ENCODE measurements at regions not wholly inside any gene's neighbourhood (a gene's known extent, or its start where the extent isn't known, plus 50 kb on each side); places are given as distances from the start of the nearest gene placed in this dataset.
"Not testable (repeated sequence)": the region's sequence is repeated elsewhere in the genome, so short reads cannot be mapped to it uniquely, and the experiment has no call there.

DNA sequence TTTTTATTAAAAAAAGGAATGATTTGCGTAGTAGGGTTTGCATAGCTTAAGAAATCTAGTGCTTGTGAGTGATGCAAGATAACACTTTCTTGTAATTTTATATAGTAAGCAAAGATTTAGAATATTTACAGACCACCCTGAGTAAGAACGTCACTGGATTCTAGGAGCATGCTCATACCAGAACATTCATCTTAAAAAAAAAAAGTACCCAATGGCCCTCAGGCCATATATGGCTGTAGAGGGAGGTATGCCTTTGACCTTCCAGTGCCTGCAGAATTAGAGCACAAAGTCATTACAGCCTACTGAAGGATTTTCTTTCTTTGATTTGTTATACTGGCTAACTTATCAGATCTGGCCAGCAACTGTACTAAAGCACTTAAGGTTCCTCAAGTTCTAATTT, 236.3 kb upstream of the GYPA start:
- no peak for FAIRE-seq

DNA sequence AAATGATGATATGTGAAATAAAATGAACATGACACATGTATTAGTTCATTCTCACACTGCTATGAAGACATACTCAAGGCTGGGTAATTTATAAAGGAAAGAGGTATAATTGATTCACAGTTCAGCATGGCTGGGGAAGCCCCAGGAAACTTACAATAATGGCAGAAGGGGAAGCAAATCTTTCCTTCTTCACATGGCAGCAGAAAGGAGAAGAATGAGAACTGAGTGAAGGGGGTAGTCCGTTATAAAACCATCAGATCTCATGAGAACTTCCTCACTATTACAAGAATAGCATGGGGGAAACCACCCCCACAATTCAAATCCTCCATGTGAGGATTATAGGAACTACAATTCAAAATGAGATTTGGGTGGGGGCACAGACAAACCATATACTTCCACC, 243.9 kb upstream of the GYPA start:
- no peak for FAIRE-seq

DNA sequence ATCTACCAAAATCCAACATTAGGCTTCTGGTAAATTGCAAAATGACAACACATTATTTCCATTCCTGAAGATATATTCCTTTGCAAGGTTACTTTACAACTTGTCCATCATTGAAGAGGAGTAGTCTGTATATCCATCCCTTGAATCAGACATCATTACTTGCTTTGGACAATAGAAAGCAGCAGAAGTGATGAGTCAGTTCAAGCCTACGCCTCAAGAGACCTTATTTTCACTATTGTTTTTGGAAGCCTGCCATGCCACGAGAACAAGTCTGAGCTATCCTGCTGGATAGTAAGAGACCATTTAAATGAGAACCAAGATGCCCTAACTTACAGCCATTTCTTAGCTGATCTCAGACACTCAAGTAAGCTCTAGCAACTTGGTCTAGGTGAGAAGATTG, 246.0 kb upstream of the HHIP start:
- FAIRE-seq = no peak

DNA sequence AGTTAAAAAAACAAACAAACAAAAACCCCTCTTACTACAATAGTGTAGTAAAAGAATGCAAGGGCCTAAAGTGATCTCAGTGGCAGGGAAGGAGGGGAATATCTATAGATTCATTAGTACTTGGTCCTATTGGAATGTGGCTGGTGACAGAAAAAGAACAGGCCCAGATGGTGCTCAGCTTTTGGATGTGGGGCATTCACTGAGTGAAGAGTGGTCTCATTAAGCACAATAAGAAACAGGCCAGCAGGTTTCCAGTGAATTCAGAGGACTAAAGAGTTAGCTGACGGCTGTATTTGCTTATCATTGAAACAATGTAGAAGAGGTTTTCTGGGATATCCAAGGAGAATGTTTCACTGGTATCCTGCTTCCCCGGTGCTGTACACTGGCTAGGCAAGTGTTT, 243.8 kb upstream of the HHIP start:
- FAIRE-seq = no peak

DNA sequence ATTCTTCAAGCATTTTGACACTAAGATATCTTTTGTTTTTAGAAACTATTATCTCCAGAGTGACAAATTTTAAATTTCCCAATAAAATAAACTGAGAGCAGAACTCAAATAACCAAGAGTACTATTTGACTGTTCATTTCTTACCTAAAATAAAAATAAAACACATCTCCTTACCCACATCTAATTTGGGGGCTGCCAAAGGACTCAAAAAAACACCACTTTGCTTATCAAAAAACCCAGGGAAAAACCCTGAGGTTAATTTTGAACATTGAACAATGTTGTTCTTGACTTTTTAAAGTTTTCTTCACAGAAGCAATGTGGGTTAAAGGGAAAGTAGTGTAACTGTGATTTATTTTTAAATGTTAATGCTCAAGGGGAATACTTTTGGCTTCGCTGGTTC, 243.0 kb upstream of the HHIP start:
- FAIRE-seq = no peak

DNA sequence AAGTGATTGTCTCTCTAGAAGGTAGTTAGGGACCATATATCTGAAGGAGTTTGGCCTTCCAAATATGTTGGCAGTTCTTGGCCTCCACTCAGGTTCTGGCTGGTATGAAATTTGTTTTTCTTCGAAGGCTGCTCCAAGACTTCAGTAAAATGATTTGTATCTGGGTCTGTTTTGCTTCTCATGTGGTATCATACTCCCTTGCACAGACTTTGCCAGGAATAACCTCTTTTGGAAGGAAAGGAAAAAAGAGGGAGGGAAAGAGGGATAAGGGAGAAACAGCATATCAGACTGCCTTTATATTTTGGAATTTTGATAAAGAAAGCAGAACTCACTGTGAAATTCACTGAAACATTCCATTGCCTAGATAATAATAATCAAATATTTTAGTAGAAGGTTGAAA, 242.1 kb upstream of the HHIP start:
- no peak for FAIRE-seq

DNA sequence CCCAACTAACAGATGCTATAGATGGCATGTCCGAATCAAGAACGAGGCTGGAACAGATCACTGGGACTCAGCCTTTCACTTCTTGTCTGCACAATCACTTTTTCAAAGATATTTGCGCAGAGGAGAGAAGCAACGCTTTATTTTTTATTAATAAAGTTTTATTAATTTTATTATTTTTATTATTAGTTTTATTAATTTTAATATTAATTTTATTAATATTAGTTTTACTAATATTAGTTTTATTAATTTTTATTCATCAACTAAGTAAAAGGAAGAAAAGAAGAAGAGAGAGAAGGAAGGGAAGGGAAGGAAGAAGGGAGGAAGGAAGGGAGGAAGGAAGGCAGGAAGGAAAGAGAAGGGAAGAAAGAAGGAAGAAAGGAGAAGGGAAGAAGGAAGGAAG, 236.4 kb upstream of the HHIP start:
- FAIRE-seq = no peak

DNA sequence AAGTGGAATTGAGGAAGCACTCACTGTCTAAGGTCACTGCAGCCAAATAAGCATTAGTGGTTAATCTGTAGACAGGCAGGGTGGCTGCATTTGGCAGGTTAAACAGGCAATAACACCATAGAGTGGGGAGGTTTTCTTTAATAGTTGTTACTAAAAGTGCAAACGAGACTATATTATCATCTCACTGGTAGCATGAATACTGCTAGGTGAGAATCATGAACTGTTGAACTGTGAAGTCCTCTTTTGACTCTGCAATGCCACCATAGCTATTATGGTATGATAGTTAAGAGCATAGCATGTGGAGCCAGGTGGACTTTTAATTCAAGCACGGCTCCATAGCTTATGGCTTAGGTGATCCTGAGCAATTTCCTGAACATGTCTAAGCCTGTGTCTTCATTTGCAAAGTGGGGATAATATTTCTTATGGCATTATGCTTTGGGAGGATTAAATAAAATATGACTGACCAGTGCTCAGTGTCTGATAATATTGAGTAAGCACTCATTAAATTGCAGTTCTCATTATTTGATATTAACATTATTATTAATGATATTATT, 235.6 kb upstream of the HHIP start:
- no peak for FAIRE-seq

DNA sequence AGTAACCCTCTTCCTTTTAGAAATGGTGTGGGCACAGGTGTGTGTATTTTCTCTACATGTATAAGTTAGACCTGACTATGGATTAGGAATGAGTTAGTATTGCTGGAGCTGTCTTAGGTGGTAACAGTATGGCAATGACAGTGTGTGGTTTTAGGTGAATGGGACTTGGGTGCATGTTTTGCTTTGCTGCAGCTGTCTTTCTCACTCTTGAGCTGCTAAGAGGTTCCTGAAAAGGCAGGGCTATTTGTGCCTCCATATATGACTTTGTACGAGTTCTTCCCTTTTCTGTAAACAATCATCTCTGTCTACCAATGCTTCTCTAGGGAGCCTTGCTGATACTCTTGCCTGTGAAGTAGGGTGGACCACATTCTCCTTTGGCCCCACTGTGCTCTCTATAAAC, 234.8 kb upstream of the HHIP start:
- FAIRE-seq = no peak

DNA sequence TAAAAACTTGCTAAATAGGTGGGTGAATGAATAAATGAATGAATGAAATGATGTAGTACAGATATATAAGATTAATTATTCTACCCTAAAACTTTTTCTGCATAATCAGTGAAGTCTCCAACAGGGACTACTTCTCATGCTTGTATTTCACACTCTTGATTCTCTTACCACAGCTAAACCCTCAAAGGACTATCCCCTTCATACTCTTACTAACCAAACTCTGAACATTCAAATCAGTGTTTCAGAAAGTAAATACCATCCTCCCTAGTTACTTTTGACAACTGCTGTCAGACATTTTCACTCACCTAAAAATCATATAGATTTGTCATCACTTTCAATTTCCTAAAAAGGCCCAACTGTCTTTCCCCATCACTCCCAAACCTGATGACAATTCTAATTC, 234.3 kb upstream of the HHIP start:
- FAIRE-seq = no peak

DNA sequence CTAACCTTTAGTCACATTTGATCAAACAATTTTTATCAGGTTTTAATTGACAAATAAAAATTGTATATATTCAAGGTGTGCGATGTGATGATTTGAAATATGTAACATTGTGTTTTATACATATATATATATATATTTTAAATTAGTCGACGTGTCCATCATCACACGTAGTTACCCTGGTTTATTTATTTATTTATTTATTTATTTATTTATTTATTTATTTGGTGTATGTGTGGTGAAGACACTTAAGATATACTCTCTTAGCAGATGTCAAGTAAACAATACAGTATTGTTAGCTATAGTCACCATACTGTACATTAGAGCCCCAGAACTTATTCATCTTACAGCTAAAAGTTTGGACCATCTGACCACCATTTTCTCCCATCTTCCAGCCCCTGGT, 224.9 kb upstream of the HHIP start:
- peak; percentile 11 for FAIRE-seq

DNA sequence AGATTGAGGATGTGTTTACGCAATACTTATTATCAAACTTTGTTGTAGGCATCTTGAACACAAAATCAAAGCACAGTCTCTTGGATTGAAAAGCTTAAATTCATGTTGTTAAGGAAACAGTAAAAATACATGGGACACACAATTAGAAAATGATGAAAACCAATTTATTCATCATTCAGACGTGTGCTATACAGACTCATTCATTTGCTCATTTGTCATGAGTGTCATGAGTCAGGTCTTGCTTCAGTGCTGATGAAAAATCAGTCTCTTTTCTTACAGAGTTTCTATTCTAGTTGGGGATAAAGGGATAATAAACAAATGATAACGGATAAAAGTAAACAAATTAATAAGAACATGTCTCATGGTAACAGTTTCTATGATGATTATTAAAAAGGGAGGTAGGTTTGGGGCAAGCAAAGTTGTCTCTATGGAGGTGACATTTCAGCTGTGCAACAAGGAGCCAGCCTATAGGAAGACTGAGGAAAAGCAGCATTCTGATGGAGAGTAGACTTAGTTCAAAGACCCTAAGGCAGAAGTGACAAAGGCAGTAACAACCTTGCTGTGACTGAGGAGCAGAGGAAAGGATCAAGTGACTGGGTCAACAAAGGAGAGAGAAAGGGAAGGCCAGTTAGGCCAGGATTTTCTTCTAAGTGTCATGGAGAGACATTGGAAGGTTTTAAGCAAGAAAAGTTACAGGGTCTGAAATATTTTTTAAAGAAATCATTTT, 224.0 kb upstream of the HHIP start:
- no peak for FAIRE-seq

DNA sequence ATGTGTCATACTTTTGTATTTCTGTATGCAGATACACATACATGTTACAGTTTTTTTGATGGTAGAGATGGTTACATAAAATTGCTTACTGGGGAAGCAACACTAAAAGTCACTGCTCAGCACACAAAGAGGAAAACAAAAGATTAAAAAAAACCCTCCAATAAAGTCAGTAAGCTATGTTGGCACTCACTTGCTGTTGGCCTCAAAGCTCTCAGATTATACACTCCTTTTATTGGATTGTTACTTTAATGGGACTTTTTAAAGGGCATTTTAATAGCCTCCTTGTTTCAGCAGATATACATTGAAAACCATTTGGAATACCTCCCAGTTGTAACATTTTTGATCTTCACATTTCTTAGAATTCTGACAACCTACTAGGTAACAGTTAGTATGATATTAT, 222.0 kb upstream of the HHIP start:
- FAIRE-seq = no peak

DNA sequence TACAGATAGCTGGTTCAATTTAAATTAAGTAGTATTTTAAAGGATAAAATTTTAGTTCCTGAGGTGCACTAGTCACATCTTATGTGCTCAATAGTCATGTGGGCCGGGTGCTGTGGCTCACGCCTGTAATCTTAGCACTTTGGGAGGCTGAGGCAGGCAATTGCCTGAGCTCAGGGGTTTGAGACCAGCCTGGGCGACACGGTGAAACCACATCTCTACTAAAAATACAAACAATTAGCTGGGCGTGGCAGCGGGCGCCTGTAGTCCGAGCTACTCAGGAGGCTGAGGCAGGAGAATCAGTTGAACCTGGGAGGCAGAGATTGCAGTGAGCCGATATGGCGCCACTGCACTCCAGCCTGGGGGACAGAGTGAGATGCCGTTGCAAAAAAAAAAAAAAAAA, 219.9 kb upstream of the HHIP start:
- FAIRE-seq = not testable (repeated sequence)

DNA sequence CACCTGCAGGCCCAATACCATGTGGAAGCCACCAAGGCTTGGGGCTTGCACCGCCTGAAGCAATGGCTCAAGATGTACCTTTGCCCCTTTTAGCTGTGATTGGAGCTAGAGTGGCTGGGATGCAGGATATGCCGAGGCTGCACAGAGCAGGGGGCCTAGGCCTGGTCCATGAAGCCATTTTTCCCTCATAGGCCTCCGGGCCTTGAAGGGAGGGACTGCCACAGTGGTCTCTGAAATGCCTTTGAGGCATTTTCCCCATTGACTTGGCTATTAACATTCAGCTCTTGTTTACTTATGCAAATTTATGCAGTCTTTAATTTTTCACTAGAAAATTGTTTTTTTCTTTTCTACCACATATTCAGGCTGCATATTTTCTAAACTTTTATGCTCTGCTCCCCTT, 203.2 kb upstream of the HHIP start:
- FAIRE-seq = no peak

DNA sequence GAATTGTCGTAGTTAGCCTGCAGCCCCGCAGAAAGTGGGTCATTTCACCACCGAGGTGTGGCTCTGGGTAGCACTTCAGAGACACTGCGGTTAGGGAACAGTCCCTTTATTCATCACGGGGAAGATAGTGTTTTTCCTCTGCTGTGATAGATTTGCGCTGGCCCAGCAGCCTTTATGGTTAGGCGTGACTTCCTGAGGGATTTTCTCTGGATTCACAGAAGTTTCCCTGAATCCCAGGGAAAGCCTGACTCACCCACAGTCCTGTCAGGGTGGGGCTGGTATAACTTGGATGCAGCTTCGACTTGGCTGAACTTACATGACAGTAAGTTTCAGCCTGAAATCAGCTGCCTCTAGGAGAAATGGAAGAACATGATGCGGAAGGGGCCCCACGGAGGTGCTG, 196.3 kb upstream of the HHIP start:
- FAIRE-seq = no peak

DNA sequence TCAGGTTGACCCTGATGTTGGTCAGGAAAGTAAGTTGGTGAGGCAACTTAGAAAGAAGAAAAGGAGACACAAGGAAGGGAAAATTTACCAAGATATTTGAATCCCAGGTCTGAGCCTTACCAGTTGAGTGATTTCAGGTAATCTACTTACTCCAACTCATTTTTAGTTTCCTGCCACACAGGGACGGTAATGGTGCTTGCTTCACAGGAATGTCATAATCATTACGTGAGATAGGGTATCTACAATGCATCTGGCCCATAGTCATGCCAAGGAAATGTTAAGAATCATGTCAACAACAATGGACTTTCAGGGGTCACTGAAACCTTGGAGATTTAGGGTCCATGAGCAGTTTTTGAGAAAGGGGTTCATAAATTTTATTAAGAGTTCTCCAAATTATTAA, 195.4 kb upstream of the HHIP start:
- FAIRE-seq = no peak

DNA sequence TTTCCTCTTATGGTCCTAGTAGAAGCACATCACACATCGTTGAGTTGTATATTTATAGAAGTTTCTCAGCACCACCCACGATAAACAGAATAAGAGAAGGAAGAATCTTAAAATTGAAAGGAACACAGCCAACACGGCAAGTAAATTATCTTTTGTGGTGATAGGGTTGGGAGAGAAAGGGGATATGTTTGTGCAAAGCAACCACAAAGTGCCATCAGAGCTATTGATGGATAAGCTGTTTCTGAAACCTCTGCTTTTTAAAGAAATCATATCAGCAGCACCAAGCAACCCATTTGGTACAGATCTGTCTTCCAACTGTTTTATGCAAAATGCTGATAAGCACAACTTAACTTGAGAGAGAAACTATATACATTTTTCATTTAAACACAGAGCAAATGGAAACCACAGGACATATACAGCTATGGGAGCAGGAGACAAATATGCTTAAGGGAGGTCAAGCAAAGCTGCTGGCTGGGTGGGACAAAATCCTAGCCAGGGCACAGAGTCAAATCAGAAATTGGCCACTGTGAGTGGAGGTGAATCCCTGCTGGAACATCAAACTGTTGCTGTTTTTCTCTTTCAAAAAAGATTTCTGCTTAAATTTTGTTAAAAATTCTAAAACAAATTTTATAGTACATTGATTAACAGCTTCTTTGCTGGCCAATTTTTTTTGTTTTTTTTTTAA, 194.0 kb upstream of the HHIP start:
- FAIRE-seq = no peak

DNA sequence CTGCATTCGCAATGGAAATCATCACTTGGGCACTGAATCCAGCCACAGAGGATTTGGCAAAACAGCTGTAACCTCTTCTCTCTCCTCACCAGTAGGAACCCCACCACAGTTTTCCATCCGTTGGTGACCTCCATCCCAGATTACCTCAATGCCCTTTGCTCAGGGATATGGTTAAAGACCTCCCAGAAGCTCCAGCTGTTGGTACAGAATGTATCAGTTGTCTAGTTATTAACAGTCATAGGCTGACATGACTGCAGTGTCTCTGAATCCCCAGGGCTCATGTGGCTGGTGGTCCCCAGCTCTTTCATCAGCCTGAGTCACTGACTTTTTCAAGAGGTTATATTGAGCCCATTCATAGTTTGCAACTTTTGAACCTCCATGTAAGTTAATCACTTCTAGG, 189.8 kb upstream of the HHIP start:
- no peak for FAIRE-seq

DNA sequence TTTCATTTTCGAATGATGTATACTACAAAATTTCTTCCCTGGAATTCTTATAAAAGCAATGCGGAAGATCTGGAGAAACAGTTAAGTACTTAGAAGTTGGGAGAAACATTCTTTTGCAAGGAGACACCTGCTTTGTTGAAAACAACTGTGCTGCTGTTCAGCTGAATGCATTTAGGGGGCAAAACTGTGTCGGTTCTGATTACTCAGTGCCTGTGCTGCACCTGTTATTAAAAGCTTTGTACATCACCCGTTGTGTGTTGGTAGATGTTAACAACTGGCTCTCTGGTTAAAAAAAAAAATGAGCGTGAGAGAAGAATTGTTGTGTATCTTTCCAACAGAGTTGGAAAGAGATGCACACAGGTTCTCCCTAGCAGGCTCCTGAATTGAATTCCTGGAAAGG, 184.1 kb upstream of the HHIP start:
- FAIRE-seq = no peak

DNA sequence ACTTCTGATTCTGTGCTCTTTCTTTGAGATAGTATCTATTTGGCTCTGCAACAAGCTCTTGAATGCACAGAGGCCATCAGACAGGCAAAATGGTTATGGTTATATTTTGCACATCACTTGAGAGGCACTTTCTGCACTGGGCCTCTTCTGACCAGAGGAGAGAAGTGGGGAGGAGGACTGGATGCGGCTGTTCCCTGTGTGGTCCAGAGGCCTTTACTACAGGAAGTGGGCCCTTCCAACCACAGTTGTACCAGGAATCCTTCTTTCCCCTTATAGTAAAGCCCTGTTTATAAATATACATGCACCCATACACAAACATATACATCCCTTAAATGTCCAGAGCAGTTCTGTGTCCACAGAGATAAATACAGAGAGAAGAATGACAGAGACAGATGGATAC, 182.7 kb upstream of the HHIP start:
- no peak for FAIRE-seq

DNA sequence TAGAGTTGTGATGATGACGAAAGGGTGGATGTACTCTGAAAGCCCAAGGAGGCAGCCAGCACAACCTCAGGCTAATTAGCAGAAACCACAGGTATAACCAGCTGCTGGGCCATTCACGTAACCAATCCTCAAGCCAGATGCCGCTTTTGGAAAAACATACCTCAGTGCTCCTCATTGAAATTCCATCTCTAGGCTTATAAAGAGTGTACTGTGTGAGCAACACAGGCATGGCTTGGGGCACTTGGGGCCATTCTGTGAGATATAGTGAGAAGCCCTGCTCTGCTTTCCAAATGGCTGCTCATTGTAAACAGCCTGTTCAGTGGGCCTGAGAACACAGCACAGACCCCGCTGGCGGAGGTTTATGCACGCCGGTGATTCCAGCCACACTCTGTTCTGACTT, 182.1 kb upstream of the HHIP start:
- FAIRE-seq = no peak

DNA sequence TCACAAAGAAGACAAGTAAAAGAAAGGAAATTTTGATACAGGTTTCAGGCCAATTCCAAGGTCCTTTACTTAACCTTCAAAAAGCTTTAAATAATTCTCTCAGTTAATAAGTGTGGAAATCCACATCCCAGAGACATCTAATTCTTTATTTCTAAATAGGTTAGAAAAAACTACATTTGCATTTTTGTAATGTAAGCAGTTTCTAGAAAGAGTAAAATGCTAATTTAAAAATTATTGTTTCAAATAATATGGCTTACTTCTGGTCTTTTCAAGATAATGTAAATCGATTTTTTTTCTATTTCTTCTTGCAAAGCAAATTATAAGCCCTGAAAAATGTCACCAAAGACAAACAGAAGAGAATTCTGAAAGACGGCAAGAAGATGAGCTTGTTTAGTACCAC, 180.4 kb upstream of the HHIP start:
- FAIRE-seq = no peak

DNA sequence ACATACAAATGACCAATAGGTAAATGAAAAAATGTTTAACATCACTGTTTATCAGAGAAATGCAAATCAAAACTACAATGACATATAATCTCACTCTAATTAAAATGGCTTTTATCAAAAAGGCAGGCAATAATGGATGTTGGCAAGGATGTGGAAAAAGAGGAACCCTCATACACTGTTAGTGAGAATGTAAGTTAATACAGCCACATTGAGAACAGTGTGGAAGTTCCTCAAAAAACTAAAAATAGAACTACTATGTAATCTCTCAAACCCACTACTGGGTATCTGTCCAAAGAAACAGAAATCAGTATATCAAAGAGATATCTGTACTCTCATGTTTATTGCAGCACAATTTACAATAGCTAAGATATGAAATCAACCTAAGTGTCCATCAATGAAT, 165.9 kb upstream of the HHIP start:
- peak; percentile 54 for FAIRE-seq

DNA sequence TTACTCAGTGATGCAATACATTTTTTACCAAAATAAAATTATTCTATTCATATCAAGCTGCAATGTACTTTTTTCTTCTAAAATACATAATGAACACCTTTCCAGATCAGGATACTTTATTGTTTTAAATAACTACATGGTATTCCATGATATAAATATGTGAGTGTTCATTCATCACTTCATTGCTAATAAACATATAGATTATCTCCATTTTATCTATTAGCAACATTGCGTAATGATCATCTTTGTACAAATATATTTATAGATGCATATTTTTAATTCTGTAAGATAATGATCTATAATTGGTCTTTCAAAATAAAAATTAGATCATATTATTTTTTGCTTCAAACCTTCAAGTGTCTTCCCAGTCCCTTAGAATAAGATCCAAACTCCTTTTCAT, 156.1 kb upstream of the HHIP start:
- no peak for FAIRE-seq

Measured in A204.1 (cell line).